HG03175 (cell line): ENCODE measurements at regions not wholly inside any gene's neighbourhood (a gene's known extent, or its start where the extent isn't known, plus 50 kb on each side); places are given as distances from the start of the nearest gene placed in this dataset.
"Not testable (repeated sequence)": the region's sequence is repeated elsewhere in the genome, so short reads cannot be mapped to it uniquely, and the experiment has no call there.

ENCODE experiments used
- ATAC-seq: cut with Tn5 transposase; IDR thresholded peaks from one replicate; pipeline ENCODE4 v1.9.1; 2021; ENCODE audit warnings: mild to moderate bottlenecking, moderate library complexity; ENCODE audit not compliant: unreplicated experiment

- no peak for ATAC-seq
Observed at GRCh38 chr6:126199466-126199865, 140.4 kb upstream of the CENPW start.

- ATAC-seq = no peak
Observed at GRCh38 chr6:126202707-126203106, 137.2 kb upstream of the CENPW start.

GRCh38 chr6:126204126-126204525 lies 135.8 kb upstream of the CENPW start:
- no peak for ATAC-seq

- no peak for ATAC-seq
Observed at GRCh38 chr6:126204598-126204997, 135.3 kb upstream of the CENPW start.

- no peak for ATAC-seq
Observed at GRCh38 chr6:126206504-126207246, 133.2 kb upstream of the CENPW start.

- ATAC-seq = no peak
Observed at GRCh38 chr6:126210398-126211075, 129.4 kb upstream of the CENPW start.

- no peak for ATAC-seq
Observed at GRCh38 chr6:126217497-126217896, 122.4 kb upstream of the CENPW start.

- not testable (repeated sequence) for ATAC-seq
Observed at GRCh38 chr6:126220901-126221300, 119.0 kb upstream of the CENPW start.

- ATAC-seq = no peak
Observed at GRCh38 chr6:126227833-126228702, 111.8 kb upstream of the CENPW start.

- no peak for ATAC-seq
Observed at GRCh38 chr6:126232671-126233070, 107.2 kb upstream of the CENPW start.

- no peak for ATAC-seq
Observed at GRCh38 chr6:126233192-126233591, 106.7 kb upstream of the CENPW start.

GRCh38 chr6:126235363-126235762 lies 104.6 kb upstream of the CENPW start:
- no peak for ATAC-seq

- ATAC-seq = no peak
Observed at GRCh38 chr6:126245077-126245476, 94.8 kb upstream of the CENPW start.

GRCh38 chr6:126252154-126252553 lies 87.8 kb upstream of the CENPW start:
- no peak for ATAC-seq

- no peak for ATAC-seq
Observed at GRCh38 chr6:126253431-126253830, 86.5 kb upstream of the CENPW start.

- ATAC-seq = no peak
Observed at GRCh38 chr6:126258150-126258549, 81.8 kb upstream of the CENPW start.

GRCh38 chr6:126261792-126262421 lies 78.0 kb upstream of the CENPW start:
- ATAC-seq = no peak

GRCh38 chr6:126264265-126264664 lies 75.7 kb upstream of the CENPW start:
- no peak for ATAC-seq

- ATAC-seq = no peak
Observed at GRCh38 chr6:126266664-126267063, 73.3 kb upstream of the CENPW start.

GRCh38 chr6:126267626-126268025 lies 72.3 kb upstream of the CENPW start:
- ATAC-seq = no peak

- ATAC-seq = peak; percentile 59
Observed at GRCh38 chr6:126268092-126268491, 71.8 kb upstream of the CENPW start.
